Lower leg skin (tissue), 3 donors: ENCODE measurements at regions not wholly inside any gene's neighbourhood (a gene's known extent, or its start where the extent isn't known, plus 50 kb on each side); places are given as distances from the start of the nearest gene placed in this dataset.

ENCODE experiments used
- POLR2A ChIP-seq, 2 donors: fragments of 450-650 bp; IDR thresholded peaks; one replicate each; pipeline ENCODE4 v1.6.1; 2016 to 2017; ENCODE audit warnings: antibody characterized with exemption in 2 of 2, mild to moderate bottlenecking in 1 of 2, moderate library complexity in 1 of 2
- TF ChIP-seq, protein P1 (sequence below), 3 donors: fragments of 450-650 bp; IDR thresholded peaks; one replicate each; pipeline ENCODE4 v1.5.1; 2016; ENCODE audit warnings: antibody characterized with exemption in 3 of 3, mild to moderate bottlenecking in 3 of 3, moderate library complexity in 2 of 3

GRCh38 chr11:131309776-131310175 is 60.6 kb upstream of the NTM start:
- TF ChIP-seq, protein P1, sequence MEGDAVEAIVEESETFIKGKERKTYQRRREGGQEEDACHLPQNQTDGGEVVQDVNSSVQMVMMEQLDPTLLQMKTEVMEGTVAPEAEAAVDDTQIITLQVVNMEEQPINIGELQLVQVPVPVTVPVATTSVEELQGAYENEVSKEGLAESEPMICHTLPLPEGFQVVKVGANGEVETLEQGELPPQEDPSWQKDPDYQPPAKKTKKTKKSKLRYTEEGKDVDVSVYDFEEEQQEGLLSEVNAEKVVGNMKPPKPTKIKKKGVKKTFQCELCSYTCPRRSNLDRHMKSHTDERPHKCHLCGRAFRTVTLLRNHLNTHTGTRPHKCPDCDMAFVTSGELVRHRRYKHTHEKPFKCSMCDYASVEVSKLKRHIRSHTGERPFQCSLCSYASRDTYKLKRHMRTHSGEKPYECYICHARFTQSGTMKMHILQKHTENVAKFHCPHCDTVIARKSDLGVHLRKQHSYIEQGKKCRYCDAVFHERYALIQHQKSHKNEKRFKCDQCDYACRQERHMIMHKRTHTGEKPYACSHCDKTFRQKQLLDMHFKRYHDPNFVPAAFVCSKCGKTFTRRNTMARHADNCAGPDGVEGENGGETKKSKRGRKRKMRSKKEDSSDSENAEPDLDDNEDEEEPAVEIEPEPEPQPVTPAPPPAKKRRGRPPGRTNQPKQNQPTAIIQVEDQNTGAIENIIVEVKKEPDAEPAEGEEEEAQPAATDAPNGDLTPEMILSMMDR (IDR thresholded peaks at IDR 0.05), result no peak
- no peak for TF ChIP-seq POLR2A (IDR thresholded peaks at IDR 0.05)
